Thyroid gland (tissue), 4 donors: ENCODE measurements at regions not wholly inside any gene's neighbourhood (a gene's known extent, or its start where the extent isn't known, plus 50 kb on each side); places are given as distances from the start of the nearest gene placed in this dataset.

Experiments used
- DNase-seq, 2 donors: peaks; one replicate each; pipeline ENCODE4 v3.0.0-alpha.2; 2019
- H3K27ac ChIP-seq, 3 donors: fragments of 200-600 bp; sonication (generic); 1 replicate in 2 of 3; 2 replicates in 1 of 3; pipeline ENCODE4 v1.5.1; 2016 to 2019; ENCODE audit warnings: mild to moderate bottlenecking in 1 of 3, moderate library complexity in 1 of 3
- H3K27me3 ChIP-seq: fragments of 200-600 bp; sonication (generic); one replicate; pipeline ENCODE4 v1.5.1; 2019
- H3K36me3 ChIP-seq, 2 donors: fragments of 200-600 bp; sonication (generic); one replicate each; pipeline ENCODE4 v1.5.1; 2016 to 2019
- H3K4me1 ChIP-seq, 2 donors: fragments of 200-600 bp; sonication (generic); one replicate each; pipeline ENCODE4 v1.5.1; 2017 to 2019
- H3K4me3 ChIP-seq, 3 donors: fragments of 200-600 bp; sonication (generic); replicated peaks in 1 of 3; 1 replicate in 2 of 3; 2 replicates in 1 of 3; pipeline ENCODE4 v1.5.1; 2016; ENCODE audit warnings: mild to moderate bottlenecking in 1 of 3
- H3K9me3 ChIP-seq: fragments of 200-600 bp; sonication (generic); one replicate; pipeline ENCODE4 v1.5.1; 2017
- POLR2A ChIP-seq, 2 donors: fragments of 450-650 bp; IDR thresholded peaks; one replicate each; pipeline ENCODE4 v1.6.1; 2017; ENCODE audit warnings: antibody characterized with exemption in 2 of 2, mild to moderate bottlenecking in 2 of 2, moderate library complexity in 1 of 2
- WGBS, 2 donors: methylation state at CpG; one replicate each; pipeline ENCODE4 v1.1.5; 2017; 5-methylcytosine and 5-hydroxymethylcytosine counted together
- intact Hi-C: fragments of 100-400 bp; cut with DNase I; formaldehyde crosslinking; loops from one replicate; pipeline ENCODE4 v1.15.1; 2023
- TF ChIP-seq, protein P1 (sequence below), 6 experiments: fragments of 200-600 bp in 3 of 6; fragments of 450-650 bp in 3 of 6; sonication (generic) in 3 of 6; IDR thresholded peaks; one replicate each; pipeline ENCODE4 v1.5.1; 2016 to 2019; ENCODE audit warnings: antibody characterized with exemption in 6 of 6, mild to moderate bottlenecking in 2 of 6, inconsistent platforms in 1 of 6, moderate library complexity in 1 of 6

DNA sequence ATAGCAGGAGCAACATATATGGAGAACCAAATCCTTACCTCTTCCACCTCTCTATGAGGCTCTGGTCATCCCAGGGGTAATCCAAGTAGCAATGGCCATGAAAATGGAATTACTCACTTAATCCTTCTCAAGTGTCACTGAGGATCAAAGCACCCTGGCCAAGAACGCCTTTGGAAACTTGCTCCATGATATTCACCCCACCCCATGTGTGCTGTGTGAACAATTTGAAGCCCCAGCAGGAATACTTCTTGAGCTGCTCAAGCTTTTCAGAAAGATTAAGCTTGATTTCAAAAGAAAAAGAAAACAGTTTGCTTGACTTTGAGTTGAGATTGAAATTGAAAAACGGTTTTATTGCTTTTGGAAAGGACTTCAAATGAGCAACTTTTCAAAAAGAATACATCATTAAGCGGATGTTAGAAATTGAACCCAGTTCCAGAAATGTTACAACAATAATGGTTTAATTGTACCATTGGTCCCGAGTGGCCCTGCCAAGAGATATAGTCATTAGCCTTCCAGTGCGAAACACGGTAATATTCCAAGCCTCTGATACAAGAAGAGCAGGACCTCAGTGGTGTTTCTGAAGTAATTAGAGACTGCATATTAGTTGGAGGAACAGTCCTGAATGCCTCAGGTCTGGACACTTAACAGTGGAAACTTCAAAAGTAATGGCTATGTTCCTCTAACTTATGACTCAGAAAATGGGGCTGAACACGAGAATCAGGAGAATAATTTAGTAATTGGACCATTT is 208.1 kb downstream of the NEBL start:
- TF ChIP-seq, protein P1, sequence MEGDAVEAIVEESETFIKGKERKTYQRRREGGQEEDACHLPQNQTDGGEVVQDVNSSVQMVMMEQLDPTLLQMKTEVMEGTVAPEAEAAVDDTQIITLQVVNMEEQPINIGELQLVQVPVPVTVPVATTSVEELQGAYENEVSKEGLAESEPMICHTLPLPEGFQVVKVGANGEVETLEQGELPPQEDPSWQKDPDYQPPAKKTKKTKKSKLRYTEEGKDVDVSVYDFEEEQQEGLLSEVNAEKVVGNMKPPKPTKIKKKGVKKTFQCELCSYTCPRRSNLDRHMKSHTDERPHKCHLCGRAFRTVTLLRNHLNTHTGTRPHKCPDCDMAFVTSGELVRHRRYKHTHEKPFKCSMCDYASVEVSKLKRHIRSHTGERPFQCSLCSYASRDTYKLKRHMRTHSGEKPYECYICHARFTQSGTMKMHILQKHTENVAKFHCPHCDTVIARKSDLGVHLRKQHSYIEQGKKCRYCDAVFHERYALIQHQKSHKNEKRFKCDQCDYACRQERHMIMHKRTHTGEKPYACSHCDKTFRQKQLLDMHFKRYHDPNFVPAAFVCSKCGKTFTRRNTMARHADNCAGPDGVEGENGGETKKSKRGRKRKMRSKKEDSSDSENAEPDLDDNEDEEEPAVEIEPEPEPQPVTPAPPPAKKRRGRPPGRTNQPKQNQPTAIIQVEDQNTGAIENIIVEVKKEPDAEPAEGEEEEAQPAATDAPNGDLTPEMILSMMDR (IDR thresholded peaks at IDR 0.05) = no peak
- no peak for TF ChIP-seq POLR2A (IDR thresholded peaks at IDR 0.05)
- H3K9me3 ChIP-seq = no peaks in the 10 kb centered on the region
- H3K27me3 ChIP-seq = no peaks in the 10 kb centered on the region
- DNase-seq = no peak
- intact Hi-C loops = no loop called here
- no peaks in the 10 kb centered on the region for H3K4me1 ChIP-seq
- 64 to 67% methylated on average over 7 of the region's 7 CpGs for WGBS, 2 donors
- H3K36me3 ChIP-seq = no peaks in the 10 kb centered on the region
- H3K4me3 ChIP-seq = no peak overlapping the region
- no peak overlapping the region for H3K27ac ChIP-seq

DNA sequence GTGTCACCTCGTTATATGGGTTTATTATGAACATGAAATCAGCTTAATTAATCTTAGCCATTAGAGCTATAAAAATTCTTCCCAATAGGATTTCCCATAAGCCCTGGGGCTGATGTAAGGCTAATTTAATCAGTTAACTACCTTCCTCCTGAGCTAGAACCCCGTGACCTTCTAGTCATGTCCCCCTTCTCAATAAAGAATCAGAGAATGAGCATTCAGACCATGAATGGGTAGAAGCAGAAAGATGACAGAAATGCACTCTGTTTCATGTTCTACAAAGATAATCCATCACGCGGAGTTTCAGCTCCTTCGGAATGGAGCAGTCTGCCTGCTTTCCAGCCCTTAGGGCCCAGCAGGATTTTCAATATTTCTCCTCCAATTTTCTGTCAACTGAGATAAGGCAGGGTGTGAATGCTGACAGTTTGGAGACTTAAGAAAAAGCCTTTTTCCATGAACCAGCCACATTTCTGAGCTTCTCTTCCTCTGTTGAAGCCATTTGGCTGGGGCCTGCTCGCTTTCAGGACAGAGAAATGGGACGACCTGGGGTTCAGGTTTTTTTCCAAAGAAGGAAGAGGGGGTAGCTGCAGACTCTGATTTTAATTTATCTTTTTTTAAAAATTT is 211.0 kb downstream of the NEBL start:
- 86 to 88% methylated on average over 7 of the region's 7 CpGs for WGBS, 2 donors
- H3K27ac ChIP-seq = no peak overlapping the region
- TF ChIP-seq, protein P1 (IDR thresholded peaks at IDR 0.05) = no peak
- TF ChIP-seq POLR2A (IDR thresholded peaks at IDR 0.05) = no peak
- no peaks in the 10 kb centered on the region for H3K4me1 ChIP-seq
- H3K27me3 ChIP-seq = no peaks in the 10 kb centered on the region
- no peak overlapping the region for H3K4me3 ChIP-seq
- no peak for DNase-seq
- no peaks in the 10 kb centered on the region for H3K9me3 ChIP-seq
- no peaks in the 10 kb centered on the region for H3K36me3 ChIP-seq
- intact Hi-C loops = no loop called here

DNA sequence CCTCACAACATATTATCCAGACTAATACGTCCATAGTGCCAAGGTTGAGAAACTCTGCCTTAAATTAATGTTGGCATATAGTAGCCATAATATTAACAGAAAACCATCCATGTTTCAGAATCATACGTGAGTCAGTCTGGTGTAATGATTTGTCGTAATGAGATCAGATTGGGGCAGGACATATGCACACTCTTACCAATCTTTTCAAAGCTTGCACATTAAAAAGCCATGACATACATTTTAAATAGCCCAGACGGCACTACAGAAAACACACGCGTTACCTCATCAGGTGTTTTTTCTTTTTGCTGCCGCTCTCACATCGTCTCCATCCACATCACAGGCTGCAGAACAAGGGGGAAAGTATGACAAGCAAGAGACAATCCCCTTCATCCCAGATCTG is 211.6 kb downstream of the NEBL start:
- Histone ChIP-seq H3K4me3 (no peak overlapping the region), H3K27ac (no peak overlapping the region), H3K36me3 (no peaks in the 10 kb centered on the region), H3K4me1 (no peaks in the 10 kb centered on the region), H3K27me3 (no peaks in the 10 kb centered on the region), H3K9me3 (no peaks in the 10 kb centered on the region)
- intact Hi-C loops = no loop called here
- TF ChIP-seq, protein P1 (IDR thresholded peaks at IDR 0.05) = no peak
- no peak for TF ChIP-seq POLR2A (IDR thresholded peaks at IDR 0.05)
- DNase-seq = no peak
- WGBS, 2 donors = 87 to 89% methylated on average over 8 of the region's 8 CpGs

DNA sequence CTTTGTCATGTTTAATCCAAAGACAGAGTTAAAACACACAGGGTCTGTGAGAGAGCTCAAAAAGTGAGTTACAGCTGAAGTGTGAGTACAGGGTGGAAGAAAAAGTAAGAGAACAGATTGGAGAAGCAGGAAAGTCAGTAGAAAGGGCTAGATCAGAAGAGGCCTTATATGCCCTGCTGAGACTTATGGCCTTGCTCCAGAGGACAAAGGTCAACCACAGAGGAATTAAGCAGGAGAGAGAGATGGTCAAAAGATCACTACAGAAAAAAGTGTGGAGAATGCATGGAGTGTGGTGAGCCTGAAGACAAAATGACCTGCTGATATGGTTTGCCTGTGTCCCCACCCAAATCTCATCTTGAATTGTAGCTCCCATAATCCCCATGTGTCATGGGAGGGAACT is 213.8 kb downstream of the NEBL start:
- intact Hi-C loops = no loop called here
- Histone ChIP-seq H3K27ac (no peak overlapping the region), H3K27me3 (no peaks in the 10 kb centered on the region), H3K9me3 (no peaks in the 10 kb centered on the region), H3K4me3 (no peak overlapping the region), H3K36me3 (no peaks in the 10 kb centered on the region), H3K4me1 (no peaks in the 10 kb centered on the region)
- TF ChIP-seq, protein P1 (IDR thresholded peaks at IDR 0.05) = no peak
- TF ChIP-seq POLR2A (IDR thresholded peaks at IDR 0.05) = no peak
- DNase-seq = no peak

DNA sequence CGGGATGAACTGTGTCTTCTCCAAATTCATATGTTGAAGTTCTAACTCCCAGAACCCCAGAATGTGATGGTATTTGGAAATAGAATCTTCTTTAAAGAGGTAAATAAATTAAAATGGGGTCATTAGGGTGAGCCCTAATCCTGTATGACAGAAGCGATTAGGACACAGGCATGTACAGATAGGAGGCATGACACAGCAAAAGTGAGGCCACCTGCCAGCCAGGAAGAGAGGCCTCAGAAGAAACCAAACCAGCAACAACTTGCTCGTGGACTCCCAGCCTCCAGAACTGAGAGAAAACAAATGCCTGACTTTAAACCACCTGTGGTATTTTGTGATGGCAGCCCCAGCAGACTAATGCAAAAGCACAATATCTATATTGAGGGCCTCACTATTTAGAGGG is 214.3 kb downstream of the NEBL start:
- Histone ChIP-seq H3K27me3 (no peaks in the 10 kb centered on the region), H3K27ac (no peak overlapping the region), H3K4me1 (no peaks in the 10 kb centered on the region), H3K9me3 (no peaks in the 10 kb centered on the region), H3K36me3 (no peaks in the 10 kb centered on the region), H3K4me3 (no peak overlapping the region)
- TF ChIP-seq, protein P1 (IDR thresholded peaks at IDR 0.05) = no peak
- TF ChIP-seq POLR2A (IDR thresholded peaks at IDR 0.05) = no peak
- intact Hi-C loops = no loop called here
- WGBS, 2 donors = 85 to 86% methylated on average over 3 of the region's 3 CpGs
- DNase-seq = no peak
